ENCODE measurements at regions not wholly inside any gene's neighbourhood (a gene's known extent, or its start where the extent isn't known, plus 50 kb on each side); places are given as distances from the start of the nearest gene placed in this dataset.

DNA sequence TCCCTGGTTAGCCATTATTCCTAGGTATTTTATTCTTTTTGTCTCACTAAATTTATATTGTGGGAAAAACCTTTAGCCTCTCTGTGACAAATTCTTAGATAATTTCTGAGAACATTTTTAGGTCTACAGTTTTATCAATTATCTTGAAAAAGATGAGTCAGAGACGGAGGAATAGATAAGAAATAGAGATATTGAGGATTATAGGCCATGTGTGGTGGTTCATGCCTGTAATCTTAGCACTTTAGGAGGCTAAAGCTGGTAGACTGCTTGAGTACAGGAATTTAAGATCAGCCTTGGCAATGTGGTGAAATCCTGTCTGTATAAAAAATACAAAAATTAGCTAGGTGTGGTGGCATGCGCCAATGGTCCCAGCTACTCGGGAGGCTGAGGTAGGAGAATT lies 960.2 kb downstream of the SQOR start:
- DNase-seq (ENCODE audit: extremely low read depth in 1 of 2, low read depth in 1 of 2) = no peak

DNA sequence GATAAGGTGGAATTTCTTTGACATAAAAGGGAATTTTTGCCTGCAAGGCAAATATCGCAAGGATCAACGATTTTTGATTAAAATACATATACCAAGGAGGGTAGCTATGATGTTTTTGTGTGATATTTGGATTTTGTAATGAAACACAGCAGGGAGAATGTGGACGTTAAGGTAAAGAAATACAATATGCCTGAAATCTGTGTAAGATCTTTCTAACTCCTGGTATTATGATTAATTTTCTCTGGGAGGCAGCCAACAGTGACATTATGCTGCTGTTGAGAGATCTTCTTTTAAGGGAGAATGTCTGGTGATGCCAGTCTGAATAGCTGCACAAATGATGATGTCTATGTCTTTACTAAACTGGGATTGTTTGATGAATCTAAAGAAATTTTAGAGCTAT lies 972.2 kb downstream of the SQOR start:
- no peak for DNase-seq (ENCODE audit: extremely low read depth in 1 of 2, low read depth in 1 of 2)

DNA sequence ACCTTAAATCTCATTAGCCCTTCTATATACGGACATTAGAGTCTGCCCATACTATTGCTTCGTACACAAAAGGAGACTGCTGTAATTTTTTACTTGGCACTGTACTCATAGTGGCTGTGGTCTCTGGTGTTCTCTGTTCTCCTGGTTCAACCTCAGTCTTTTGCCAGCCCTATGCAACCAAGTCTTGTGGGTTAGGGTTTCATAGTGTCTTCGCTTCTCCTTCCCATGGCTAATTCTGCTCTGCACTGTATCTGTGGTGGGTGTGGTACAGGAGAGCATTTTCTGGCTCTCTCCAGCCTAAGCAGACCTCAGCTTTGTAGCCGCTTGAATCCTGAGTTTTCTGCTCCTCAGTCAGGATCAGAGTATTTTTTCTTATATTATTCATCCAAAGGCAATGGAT lies 981.2 kb downstream of the SQOR start:
- no peak for DNase-seq (ENCODE audit: extremely low read depth in 1 of 2, low read depth in 1 of 2)

DNA sequence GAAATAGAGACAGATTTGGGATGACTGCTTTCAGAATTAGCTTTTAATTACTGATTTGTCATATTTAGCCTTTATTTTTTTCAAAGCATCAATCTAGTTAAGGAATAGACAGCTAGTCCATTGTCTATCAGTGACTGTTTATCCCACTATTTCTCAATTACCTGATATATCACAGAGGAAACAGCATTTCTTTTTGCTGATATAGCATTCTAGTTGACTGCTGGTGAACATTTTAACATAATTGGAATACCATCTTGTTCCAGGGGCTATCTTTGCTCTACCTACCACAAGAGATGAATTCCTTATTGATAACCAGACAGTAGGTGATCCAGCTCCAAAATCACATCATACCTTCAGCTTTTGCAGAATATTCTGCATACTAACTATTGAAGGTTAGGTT lies 982.7 kb downstream of the SQOR start:
- DNase-seq (ENCODE audit: extremely low read depth in 1 of 2, low read depth in 1 of 2) = no peak

DNA sequence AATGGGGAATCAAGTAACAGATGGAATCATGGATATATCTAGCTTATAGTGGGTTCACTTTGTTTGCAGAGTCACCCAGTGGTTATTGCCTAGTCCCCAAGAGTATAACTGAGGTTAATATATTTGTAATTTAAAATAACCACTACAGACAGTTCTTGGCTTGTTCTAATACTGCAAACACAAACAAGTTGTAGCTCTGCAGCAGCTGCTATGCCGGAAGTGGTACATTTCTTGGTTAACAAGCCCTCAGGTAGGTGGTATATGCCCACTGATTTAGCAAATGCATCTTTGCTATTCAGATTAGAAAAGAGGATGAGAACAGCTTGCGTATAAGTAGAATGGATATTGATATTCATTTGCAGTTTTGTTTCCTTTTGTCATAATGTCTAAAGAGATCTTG lies 984.2 kb downstream of the SQOR start:
- DNase-seq (ENCODE audit: extremely low read depth in 1 of 2, low read depth in 1 of 2) = no peak

DNA sequence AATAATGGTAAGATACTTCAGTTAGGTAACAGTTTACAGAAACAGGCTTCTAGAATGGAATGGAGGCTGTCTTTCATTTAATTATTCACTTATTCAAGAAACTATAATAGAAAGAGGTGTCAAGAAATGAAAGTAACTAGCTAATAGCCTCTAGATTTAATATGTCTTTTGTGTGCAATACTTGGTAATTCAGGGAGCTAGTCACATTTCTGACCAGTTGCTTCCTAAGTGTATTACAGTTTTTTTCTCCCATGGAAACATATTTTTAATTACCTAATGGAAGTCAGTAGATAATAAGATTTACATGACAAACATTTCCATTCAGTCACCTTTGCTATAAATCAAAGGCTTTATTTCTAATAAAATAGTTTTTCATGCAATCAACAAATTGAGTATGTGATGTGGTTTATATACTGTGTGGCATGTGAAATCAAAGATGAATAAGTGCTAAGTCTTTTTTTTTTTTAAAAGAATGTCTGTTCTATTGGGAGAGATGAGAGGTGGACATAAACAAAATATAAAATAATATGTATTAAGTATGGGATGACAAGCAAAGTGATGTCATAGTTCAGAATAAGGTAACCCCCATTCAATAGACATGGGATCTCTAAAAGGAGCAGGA lies 985.7 kb downstream of the SQOR start:
- DNase-seq (ENCODE audit: extremely low read depth in 1 of 2, low read depth in 1 of 2) = no peak

DNA sequence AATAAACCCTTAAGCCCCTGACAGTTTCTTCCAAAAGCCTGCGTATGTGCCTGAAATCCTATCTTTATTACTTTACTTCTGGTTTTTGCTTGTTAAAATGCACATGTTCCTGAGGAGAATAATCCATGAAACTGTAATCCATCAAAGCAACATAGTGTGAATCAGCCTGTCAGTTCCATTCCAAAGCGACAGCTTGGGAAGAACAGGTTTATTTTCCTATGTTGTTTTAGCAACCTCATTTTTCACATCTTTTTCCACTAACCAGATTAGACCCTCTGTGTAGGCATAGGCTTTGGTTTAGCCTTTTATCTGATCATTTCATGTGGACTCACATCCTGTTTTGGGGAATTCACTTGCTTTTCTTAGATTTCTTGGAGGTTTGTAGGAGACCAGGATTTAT lies 988.0 kb downstream of the SQOR start:
- no peak for DNase-seq (ENCODE audit: extremely low read depth in 1 of 2, low read depth in 1 of 2)

DNA sequence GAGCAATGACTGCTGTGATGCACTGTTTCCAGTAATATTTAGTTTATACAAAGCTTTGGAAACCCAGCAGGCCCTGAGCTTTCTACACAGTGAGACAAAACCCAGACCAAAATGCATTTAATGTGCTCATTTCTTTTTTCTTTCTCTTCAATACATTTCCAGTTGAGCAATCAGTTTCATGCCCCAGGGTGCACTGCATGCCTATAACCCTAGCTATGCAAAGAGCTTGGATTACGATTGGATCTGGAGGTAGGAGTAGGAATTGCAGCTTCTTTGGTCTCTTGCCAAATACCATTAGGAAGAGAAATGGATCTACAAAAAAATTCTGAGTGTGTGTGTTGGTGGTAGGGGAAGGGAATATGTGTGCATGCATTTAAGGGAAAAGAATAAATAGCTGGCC lies 1001.4 kb downstream of the SQOR start:
- no peak for DNase-seq (ENCODE audit: extremely low read depth in 1 of 2, low read depth in 1 of 2)

DNA sequence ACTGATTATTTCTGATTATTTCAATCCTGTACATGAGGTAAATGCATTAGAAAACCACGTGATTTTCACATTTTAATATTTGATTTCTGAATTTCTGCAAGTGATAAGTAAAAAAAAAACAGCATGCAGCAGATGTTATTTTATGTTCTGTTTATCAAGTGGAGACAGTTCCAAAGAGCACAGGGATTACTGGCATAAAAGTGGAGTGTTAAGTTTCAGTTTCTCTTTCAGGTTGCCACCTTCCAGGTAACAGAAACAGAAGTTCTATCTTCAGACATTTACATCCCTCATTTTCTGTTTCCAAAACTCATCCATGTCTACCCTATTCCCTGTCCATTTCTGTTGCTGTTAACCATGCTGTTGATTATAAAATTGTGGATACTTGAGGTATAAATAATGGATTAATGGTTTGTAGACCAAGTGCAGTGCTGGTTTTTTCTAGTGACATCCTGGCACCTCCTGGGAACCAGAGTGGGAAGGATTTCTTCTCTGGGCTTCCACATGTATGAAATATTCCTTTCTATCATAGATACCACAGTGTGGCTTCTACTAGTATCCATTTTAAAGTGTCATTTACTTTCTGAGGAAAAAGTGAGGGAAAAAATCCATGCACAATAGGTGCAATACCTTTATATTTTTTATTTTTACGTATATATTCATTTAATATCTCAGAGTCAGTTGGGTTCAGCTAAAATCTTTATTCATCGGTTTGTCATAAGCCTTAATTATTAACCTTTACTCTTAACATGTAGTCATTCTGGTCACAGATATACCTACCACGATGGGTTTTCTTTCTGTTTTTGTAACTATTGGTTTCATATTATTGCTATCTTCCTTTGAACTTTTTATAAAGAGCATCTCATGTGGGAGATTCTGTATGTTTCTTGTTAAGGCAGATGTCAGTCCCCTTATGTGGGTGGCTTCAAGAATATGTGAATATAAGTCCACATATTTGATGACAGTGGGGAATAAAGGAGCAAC lies 1010.0 kb downstream of the SQOR start:
- no peak for DNase-seq (ENCODE audit: extremely low read depth in 1 of 2, low read depth in 1 of 2)

DNA sequence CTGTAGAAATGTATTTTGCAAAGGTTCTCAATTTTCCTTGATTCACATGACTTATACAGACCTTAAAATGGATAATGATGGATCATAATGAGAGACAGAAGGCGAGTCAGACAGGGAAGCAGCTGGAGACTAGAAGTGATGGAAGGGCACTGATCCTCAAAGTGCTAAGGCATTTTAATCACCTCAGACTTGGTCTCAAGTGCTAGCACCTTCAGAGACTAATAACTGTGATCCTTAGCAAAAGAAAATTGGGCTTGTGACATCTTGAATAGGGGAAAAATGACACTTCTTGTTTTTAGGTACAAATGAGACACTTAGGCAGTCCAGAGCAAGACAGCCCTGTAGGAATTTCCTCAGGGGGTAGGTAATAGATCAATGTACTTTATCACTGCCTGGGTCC lies 1011.7 kb downstream of the SQOR start:
- DNase-seq (ENCODE audit: extremely low read depth in 1 of 2, low read depth in 1 of 2) = no peak

DNA sequence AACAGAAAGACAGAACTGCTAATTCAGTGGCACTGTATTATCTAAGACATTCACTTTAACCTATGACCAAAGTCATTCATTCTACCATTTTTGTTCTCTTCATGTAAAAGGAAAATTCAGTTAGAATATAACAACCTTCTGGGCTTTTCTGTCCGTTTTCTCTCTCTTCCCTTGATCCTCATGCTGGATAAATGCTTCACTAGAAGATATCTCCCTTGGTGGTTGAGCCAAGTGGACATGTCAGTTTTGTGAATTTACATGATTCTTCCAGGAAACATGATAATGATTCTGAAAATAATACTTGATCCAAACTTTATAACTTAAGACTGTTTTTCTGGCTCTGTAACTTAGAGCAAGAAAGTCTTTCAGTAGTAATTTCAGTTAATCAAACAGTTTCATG lies 1012.2 kb downstream of the SQOR start:
- DNase-seq (ENCODE audit: extremely low read depth in 1 of 2, low read depth in 1 of 2) = no peak

DNA sequence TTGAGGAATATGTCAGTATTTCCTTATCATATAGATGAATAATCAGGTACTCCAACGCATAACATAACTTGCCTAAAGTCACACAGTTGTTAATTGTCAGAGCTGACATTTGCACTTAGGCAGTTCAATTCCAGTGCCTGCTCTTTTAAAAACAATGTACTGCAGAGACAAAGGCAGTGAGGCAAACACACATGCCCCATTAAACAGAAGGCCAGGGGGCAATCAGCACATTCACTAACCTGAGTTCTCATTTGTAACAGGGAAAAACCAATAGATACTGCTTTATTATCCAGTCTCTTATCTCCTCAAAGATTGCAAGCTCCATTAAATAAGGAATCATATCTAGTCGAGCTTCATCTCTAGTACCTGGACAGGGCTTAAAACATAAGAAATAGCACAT lies 1017.4 kb downstream of the SQOR start:
- DNase-seq (ENCODE audit: extremely low read depth in 1 of 2, low read depth in 1 of 2) = no peak

DNA sequence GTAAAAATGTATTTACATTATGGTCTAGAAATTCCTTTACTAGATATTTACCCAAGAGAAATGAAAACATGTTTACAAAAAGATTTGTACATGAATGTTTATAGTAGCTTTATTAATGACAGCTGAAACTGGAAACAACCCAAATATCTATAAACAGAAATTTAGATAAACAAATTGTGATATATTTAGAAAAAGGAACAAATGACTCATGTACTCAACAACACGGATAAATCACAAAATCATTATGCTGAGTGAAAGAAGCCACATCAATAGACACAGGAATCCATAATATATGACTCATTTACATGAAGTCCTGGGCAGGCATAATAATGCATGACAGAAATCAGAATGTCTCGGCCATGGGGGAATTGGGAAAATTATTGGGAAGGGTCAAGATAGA lies 1020.2 kb downstream of the SQOR start:
- no peak for DNase-seq (ENCODE audit: extremely low read depth in 1 of 2, low read depth in 1 of 2)

DNA sequence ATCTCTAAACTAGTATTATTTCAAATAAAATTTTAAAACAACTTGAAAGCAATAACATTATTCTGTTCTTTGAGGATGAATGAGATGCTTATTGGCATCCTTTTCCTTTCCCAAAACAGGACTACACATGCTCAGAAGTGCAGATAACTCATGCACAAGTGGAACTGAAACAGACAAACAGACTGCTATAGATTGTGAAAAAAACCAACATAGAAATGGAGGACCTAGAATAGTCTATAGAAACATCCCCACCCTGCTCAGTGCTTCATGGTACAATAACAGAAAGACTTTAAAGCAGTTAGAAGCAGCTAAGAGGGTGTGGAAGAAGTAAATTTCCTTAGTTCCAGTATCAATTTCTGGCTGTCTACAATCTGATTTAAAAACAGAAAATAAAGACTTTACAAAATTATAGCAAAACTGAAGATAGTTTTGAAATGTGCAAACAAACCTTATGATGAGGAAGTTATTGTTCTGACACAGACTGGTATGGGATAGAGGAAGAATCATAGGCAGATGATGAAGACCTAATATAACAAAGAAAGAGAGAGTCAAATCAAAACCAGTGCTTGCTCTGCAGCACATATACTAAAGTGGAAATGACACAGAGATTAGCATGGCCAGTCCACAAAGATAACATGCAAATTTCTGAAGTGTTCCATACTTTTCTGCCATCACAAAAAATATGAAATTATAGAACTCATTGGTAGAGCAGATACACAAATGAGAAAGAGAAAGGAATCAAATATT lies 1025.4 kb downstream of the SQOR start:
- no peak for DNase-seq (ENCODE audit: extremely low read depth in 1 of 2, low read depth in 1 of 2)

DNA sequence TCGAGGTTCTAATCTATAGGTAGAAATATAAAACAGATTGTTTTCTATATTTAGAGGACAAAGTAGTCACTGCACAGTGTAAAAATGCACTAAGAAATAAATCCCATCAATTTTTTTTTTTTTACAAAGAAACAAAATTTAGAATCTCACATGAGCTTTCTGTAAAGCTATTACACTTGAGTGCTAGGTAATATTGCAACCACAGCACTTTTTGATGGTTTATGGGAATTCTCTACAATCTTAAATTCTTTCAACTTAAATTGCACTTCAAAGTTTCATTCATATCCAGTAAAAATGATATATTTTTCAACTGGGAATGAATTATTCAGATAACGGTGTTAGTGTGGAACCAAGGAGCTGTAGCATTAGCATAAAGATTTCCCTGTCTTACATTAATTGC lies 1035.4 kb downstream of the SQOR start:
- no peak for DNase-seq (ENCODE audit: extremely low read depth in 1 of 2, low read depth in 1 of 2)

DNA sequence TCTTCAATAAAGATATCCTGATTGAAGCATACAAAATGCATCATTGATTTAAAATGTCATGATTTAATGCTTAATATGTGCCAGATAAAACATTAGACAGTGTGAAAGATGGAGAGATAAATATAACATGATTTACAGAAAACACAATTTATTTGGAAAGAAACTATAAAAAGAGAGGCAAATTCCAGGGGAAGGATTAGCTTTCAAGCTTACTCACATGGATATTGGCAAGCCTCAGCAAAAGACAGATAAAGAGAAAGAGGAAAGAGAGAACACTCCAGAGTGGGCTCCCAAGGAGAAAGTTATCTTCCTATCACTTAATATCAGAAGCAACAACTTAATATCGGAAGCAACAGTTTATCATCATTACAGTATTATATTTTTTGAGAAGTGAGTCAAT lies 1036.5 kb downstream of the SQOR start:
- no peak for DNase-seq (ENCODE audit: extremely low read depth in 1 of 2, low read depth in 1 of 2)

DNA sequence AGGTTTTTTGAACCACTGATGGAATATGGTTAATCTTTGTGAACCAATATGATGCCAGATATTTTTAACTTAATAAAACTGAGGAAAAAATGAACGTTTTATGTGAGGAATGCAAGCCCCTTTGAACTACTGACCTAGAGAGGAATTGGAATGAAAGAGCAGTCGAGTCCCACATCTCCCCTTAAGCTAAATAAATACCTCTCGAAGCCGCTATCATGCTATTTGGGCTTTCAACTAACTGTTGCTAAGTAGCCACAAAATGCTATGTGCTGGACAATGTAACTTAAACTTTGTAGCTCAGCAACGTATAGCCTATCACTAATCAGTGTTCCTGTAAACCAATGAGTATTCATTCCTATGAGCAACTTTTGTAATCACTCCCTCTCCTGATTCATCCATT lies 1037.2 kb downstream of the SQOR start:
- no peak for DNase-seq (ENCODE audit: extremely low read depth in 1 of 2, low read depth in 1 of 2)

DNA sequence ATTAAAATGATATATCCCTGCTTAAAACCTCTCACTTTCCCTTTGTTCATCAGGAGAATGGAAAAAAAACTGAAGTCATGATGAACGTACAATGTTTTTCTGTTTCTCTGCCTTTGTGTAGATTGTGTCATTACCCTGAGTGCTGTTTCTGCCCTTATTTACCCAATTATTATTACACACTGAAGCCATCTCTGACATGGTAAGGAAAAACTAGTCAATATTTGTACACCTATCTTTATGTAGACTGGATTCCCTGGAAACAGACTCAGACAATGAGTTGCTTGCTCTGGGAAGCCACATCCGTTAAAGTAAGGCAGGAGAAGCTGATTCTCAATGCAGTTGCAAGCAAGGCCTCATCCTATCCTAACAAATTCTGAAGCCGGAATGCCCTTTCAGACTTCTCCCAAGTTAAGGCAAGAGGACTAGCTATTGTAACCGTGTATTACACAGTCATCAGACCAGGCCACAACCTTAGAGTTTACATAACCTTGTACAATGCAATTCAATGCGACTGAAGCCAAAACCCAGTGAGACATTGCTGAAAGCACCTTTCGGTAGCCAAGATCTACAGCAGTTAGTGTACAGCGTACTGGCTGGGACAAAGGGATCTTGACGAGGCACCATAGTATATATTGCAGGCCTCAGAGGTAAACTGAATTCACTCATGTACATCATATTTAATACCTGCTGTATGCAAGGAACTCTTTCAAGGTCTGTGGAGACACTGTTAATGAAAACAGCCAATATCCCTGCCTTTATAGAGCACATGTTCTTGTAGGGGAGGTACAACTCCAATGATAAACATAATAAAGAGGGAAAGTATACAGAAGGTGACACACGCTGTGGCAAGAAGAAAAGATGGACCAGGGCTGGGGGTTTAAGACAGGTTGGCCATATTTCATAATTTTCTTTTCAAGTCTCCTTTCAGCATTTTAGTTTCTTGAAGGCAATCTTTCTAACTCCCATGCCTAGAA lies 1040.8 kb upstream of the SEMA6D start:
- no peak for DNase-seq (ENCODE audit: extremely low read depth in 1 of 2, low read depth in 1 of 2)

DNA sequence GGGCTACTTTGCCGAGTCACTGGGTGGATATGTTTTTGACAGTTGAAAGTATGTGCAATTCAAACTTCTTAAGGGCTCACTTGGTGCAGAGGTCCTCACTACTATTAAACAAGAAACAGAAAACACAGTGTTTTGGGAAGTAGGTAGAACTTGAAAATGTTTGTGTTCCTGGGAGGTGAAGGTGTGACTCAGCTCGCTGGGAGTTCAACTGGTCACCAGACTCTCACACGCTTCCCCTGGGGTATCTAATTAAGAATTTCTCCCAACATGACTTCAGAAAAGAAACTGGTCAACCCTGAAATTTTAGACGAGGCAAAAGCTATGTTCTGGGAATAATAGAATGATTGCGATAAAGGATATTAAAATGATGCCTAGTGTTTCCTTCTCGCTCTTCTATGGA lies 1039.8 kb upstream of the SEMA6D start:
- no peak for DNase-seq (ENCODE audit: extremely low read depth in 1 of 2, low read depth in 1 of 2)

DNA sequence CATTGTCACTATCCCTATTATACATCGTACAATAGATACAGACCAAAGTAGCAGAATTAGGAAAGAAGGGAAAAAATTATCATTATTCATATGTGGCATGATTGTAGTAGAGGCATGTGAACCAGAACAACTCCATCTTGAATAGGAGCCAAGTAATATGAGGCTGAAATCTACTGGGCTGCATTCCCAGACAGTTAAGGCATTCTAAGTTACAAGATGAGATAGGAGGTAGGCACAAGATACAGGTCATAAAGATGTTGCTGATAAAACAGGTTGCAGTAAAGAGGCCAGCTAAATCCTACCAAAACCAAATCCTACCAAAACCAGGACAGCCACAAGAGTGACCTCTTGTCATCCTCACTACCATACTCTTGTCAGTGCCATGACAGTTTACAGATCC lies 1035.4 kb upstream of the SEMA6D start:
- no peak for DNase-seq (ENCODE audit: extremely low read depth in 1 of 2, low read depth in 1 of 2)
